Kidney (tissue), 13 donors: ENCODE measurements at regions not wholly inside any gene's neighbourhood (a gene's known extent, or its start where the extent isn't known, plus 50 kb on each side); places are given as distances from the start of the nearest gene placed in this dataset.

ENCODE experiments used
- DNase-seq, 5 donors: peaks; one replicate each; pipeline ENCODE4 v3.0.0-alpha.2; 2013 to 2020
- FAIRE-seq: peaks from 2 replicates; lab custom pipeline; 2012; peaks lifted over from hg19 to GRCh38; lab: Jason Lieb, UNC
- H3K27ac ChIP-seq, 2 donors: one replicate each; pipeline ENCODE4 v1.7.0; 2013; ENCODE audit warnings: low read depth in 2 of 2, low read length in 2 of 2, inconsistent platforms in 1 of 2
- H3K27me3 ChIP-seq: one replicate; pipeline ENCODE4 v1.7.1; 2013; ENCODE audit warnings: low read length, inconsistent platforms; ENCODE audit not compliant: control insufficient read depth, insufficient read depth
- H3K36me3 ChIP-seq, 3 donors: one replicate each; pipeline versions ENCODE4 v1.7.0 to v1.7.1; 2013; ENCODE audit warnings: low read length in 3 of 3, control low read depth in 1 of 3, inconsistent platforms in 1 of 3; ENCODE audit not compliant: insufficient read depth in 3 of 3, control insufficient read depth in 2 of 3
- H3K4me1 ChIP-seq, 3 donors: one replicate each; pipeline versions ENCODE4 v1.7.0 to v1.7.1; 2013; ENCODE audit warnings: low read length in 3 of 3, inconsistent platforms in 1 of 3, low read depth in 1 of 3; ENCODE audit not compliant: control insufficient read depth in 2 of 3, insufficient read depth in 2 of 3
- H3K4me3 ChIP-seq, 3 donors: one replicate each; pipeline versions ENCODE4 v1.7.0 to v1.8.1; 2013; ENCODE audit warnings: low read length in 3 of 3, control low read depth in 1 of 3, inconsistent platforms in 1 of 3
- H3K9ac ChIP-seq, 3 donors: one replicate each; pipeline versions ENCODE4 v1.7.0 to v1.7.1; 2013; ENCODE audit warnings: low read length in 3 of 3, control low read depth in 1 of 3, inconsistent platforms in 1 of 3
- H3K9me3 ChIP-seq, 3 donors: one replicate each; pipeline versions ENCODE4 v1.7.0 to v1.7.1; 2013; ENCODE audit warnings: low read length in 3 of 3, control low read depth in 1 of 3, inconsistent platforms in 1 of 3; ENCODE audit not compliant: control insufficient read depth in 2 of 3, insufficient read depth in 1 of 3
- intact Hi-C: fragments of 100-400 bp; cut with DNase I; formaldehyde crosslinking; loops from one replicate; pipeline ENCODE4 v1.11.1; 2022
- TF ChIP-seq, protein P1 (sequence below): IDR thresholded peaks from 3 replicates; pipeline ENCODE4 v1.5.1; 2012; ENCODE audit warnings: mild to moderate bottlenecking, moderate library complexity, borderline replicate concordance; ENCODE audit not compliant: insufficient read depth; ENCODE audit errors: extremely low read depth
- donor health status: control.
- donor health status: control.
- donor health status: control.
- donor health status: control.
- donor health status: control.
- donor health status: DM: yes; HTN: yes; CAD: no.
- donor health status: Normal renal cell carcinoma (clear cell type).

DNA sequence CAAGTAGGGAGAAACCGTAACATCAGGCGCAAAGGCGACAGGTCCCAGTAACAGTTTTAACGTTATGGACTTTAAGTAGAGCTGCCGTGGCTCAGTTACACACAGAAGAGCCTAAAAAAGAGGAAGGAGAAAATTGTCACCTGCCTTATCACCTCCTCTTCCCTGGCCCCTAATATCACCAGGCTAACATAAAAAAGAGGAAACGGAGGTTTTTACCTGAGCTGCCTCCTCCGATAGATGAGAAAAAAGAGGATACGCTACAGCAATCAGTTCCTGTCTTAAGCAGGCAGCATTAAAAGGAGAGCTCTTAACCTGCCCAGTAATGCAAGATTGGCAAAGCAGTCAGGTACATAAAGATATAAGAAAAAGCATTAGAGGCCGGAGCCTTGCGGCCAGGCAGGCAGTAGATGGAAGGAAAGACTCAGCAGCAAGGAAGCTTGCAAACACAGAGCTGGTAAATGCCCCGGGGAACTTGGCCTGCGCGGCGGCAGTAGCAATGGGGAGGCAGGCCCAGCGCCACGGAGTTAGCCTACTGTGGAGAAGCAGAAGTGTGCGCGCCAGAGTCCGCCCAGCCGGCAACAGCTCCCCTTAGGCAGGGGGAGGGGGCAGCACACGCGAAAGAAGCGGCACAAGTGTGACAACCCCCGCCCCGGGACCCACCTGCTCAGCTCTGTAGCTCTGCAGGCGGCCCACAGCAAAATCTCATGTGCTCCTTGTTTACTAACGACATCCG lies 116.3 kb upstream of the SCN7A start:
- peak overlapping the region; percentile 33 to 78 (median 38) for H3K9ac ChIP-seq
- peaks cover 0 to 10% (median 4%) of the 10 kb centered on the region in 3 donors for H3K4me1 ChIP-seq
- DNase-seq, result peak; percentile 75 to 83 (median 79)
- intact Hi-C loops, result no loop called here
- no peaks in the 10 kb centered on the region for H3K36me3 ChIP-seq
- peak overlapping the region; percentile 57 to 74 for H3K27ac ChIP-seq
- H3K4me3 ChIP-seq, result peak overlapping the region; percentile 55 to 70 (median 69)
- no peaks in the 10 kb centered on the region for H3K27me3 ChIP-seq
- TF ChIP-seq, protein P1, sequence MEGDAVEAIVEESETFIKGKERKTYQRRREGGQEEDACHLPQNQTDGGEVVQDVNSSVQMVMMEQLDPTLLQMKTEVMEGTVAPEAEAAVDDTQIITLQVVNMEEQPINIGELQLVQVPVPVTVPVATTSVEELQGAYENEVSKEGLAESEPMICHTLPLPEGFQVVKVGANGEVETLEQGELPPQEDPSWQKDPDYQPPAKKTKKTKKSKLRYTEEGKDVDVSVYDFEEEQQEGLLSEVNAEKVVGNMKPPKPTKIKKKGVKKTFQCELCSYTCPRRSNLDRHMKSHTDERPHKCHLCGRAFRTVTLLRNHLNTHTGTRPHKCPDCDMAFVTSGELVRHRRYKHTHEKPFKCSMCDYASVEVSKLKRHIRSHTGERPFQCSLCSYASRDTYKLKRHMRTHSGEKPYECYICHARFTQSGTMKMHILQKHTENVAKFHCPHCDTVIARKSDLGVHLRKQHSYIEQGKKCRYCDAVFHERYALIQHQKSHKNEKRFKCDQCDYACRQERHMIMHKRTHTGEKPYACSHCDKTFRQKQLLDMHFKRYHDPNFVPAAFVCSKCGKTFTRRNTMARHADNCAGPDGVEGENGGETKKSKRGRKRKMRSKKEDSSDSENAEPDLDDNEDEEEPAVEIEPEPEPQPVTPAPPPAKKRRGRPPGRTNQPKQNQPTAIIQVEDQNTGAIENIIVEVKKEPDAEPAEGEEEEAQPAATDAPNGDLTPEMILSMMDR, result no peak
- FAIRE-seq, result no peak
- no peaks in the 10 kb centered on the region for H3K9me3 ChIP-seq

DNA sequence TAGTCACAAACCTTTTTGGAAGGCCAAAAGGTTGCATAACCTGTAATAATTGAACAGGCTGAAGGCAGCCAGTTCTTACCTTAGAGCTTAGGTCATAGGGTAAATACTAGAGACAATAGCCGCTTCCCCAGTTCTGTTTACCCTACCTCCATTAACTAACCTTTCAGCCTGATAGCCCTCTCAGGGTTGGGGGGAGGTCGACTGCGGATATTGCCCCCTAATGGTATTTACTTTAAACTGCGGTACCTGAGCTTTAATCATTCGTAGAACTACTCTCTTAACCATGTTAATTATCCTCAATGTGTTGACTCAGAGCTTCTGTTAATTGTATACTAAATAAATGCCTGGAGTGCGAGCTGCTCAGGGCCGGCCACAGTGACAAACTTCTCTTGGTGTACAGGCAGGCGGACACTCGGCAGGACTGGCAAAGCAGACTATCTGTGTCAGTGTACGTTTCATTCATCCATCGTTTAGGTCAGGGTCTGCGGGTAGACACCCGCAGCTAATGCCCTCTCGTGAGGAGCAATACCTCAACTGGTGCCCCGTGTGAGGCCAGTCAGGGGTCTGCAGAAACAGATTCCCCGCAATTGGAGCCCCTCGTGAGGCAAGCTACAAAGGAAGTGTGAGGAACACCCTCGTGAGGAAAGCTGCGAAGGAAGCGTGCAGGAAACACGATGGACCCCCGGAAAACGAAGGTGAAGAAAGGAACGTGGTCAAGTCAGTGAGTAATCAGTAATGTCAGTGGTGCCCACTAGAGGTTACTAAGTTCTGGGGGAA lies 115.3 kb upstream of the SCN7A start:
- Histone ChIP-seq H3K9ac (peak overlapping the region; percentile 33 to 78 (median 38)), H3K4me3 (peak overlapping the region; percentile 55 to 70 (median 69)), H3K27me3 (no peaks in the 10 kb centered on the region), H3K9me3 (no peaks in the 10 kb centered on the region), H3K27ac (peak overlapping the region in 1 of 2 donors; percentile 57), H3K36me3 (no peaks in the 10 kb centered on the region), H3K4me1 (peaks cover 0 to 10% (median 4%) of the 10 kb centered on the region in 3 donors)
- DNase-seq (peak in 2 of 5 donors; percentile 1 to 33), FAIRE-seq (no peak)
- TF ChIP-seq, protein P1, result no peak
- intact Hi-C loops, result no loop called here

DNA sequence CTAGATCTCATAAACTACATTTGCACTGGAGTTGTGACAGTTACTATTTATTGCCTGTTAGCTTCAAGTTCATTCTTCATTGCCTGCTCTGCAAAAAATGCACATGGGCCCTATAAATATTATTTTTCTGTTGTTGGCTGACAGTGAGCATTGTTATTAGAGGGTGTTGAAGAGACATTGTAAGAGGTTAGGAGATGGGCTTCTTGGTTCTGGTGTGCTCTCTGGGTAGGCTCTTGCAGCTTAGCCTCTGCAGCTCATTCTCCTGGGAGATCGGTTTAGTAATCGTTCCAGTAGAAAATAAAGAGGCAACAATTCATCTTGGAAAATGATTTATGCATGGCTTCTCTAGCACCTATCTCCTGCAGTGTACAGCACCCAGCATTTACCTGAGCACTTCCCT lies 113.8 kb upstream of the SCN7A start:
- TF ChIP-seq, protein P1, result no peak
- FAIRE-seq, result no peak
- Histone ChIP-seq H3K9ac (no peak overlapping the region), H3K36me3 (no peaks in the 10 kb centered on the region), H3K27ac (no peak overlapping the region), H3K27me3 (no peaks in the 10 kb centered on the region), H3K4me3 (no peak overlapping the region), H3K4me1 (peaks cover 0 to 10% (median 4%) of the 10 kb centered on the region in 3 donors), H3K9me3 (no peaks in the 10 kb centered on the region)
- no peak for DNase-seq
- intact Hi-C loops, result no loop called here
